SK-N-SH (cell line): ENCODE measurements at regions not wholly inside any gene's neighbourhood (a gene's known extent, or its start where the extent isn't known, plus 50 kb on each side); places are given as distances from the start of the nearest gene placed in this dataset.

ENCODE experiments used
- CTCF ChIA-PET: fragments of 300-600, 350-600 bp; formaldehyde crosslinking; extraction: SDS; loops from one replicate; lab custom pipeline; 2021; lab: Yijun Ruan, JAX
- POLR2A ChIA-PET: fragments of 350-600 bp; sonication (Branson Sonifier 250); formaldehyde crosslinking; extraction: SDS; loops from one replicate; lab custom pipeline; 2020; ENCODE audit warnings: antibody characterized with exemption, inconsistent platforms; lab: Yijun Ruan, JAX
- DNase-seq: peaks from one replicate; pipeline ENCODE4 v3.0.0; 2012
- H2AFZ ChIP-seq: fragments of 200-600 bp; sonication (generic); 2 replicates; pipeline ENCODE4 v1.8.1; 2016; ENCODE audit warnings: antibody characterized with exemption, mild to moderate bottlenecking, low read depth
- H3F3A ChIP-seq: fragments of 200-600 bp; sonication (generic); replicated peaks from 2 replicates; pipeline ENCODE3; 2016; ENCODE audit warnings: antibody characterized with exemption, mild to moderate bottlenecking; ENCODE audit not compliant: insufficient read depth
- H3K27ac ChIP-seq, 2 experiments: fragments of 200-500 bp in 1 of 2; fragments of 200-600 bp in 1 of 2; sonication (Bioruptor generic) in 1 of 2; sonication (generic), shearing (Covaris generic) in 1 of 2; 2 replicates each; pipeline versions ENCODE4 v1.5.1 to v1.6.1; 2014 to 2016; ENCODE audit warnings: low read depth in 2 of 2, inconsistent platforms in 1 of 2, low read length in 1 of 2, mild to moderate bottlenecking in 1 of 2, mixed read lengths in 1 of 2
- H3K27me3 ChIP-seq: fragments of 200-600 bp; sonication (generic), shearing (Covaris generic); 2 replicates; pipeline ENCODE4 v1.6.1; 2016; ENCODE audit warnings: mixed run types; ENCODE audit not compliant: insufficient read depth
- H3K36me3 ChIP-seq, 2 experiments: fragments of 200-500 bp in 1 of 2; fragments of 200-600 bp in 1 of 2; sonication (Bioruptor generic) in 1 of 2; sonication (generic) in 1 of 2; replicated peaks in 1 of 2; 2 replicates each; pipeline versions ENCODE3 to v1.5.1; 2014 to 2016; ENCODE audit warnings: low read length in 1 of 2, mild to moderate bottlenecking in 1 of 2; ENCODE audit not compliant: insufficient read depth in 2 of 2, control insufficient read depth in 1 of 2
- H3K4me1 ChIP-seq, 2 experiments: fragments of 200-500 bp in 1 of 2; fragments of 200-600 bp in 1 of 2; sonication (Bioruptor generic) in 1 of 2; sonication (generic), shearing (Covaris generic) in 1 of 2; 2 replicates each; pipeline versions ENCODE4 v1.5.1 to v1.6.1; 2014 to 2016; ENCODE audit warnings: low read depth in 1 of 2, low read length in 1 of 2, mixed run types in 1 of 2; ENCODE audit not compliant: insufficient read depth in 2 of 2, control insufficient read depth in 1 of 2
- H3K4me2 ChIP-seq: fragments of 200-600 bp; sonication (generic), shearing (Covaris generic); 2 replicates; pipeline ENCODE4 v1.6.1; 2017; ENCODE audit warnings: mixed run types
- H3K4me3 ChIP-seq, 2 experiments: fragments of 200-500 bp in 1 of 2; fragments of 200-600 bp in 1 of 2; sonication (Bioruptor generic) in 1 of 2; sonication (generic), shearing (Covaris generic) in 1 of 2; 2 replicates each; pipeline versions ENCODE4 v1.5.1 to v1.8.1; 2014 to 2016; ENCODE audit warnings: low read depth in 2 of 2, inconsistent platforms in 1 of 2, low read length in 1 of 2, mild to moderate bottlenecking in 1 of 2, mixed read lengths in 1 of 2, moderate library complexity in 1 of 2
- H3K79me2 ChIP-seq: fragments of 200-600 bp; sonication (generic); 2 replicates; pipeline ENCODE4 v1.8.1; 2017; ENCODE audit warnings: mild to moderate bottlenecking; ENCODE audit not compliant: insufficient read depth
- H3K9ac ChIP-seq: fragments of 200-600 bp; sonication (generic); 2 replicates; pipeline ENCODE4 v1.6.1; 2017; ENCODE audit warnings: mixed run types
- H3K9me2 ChIP-seq: fragments of 200-600 bp; sonication (generic); 2 replicates; pipeline ENCODE4 v1.6.1; 2017; ENCODE audit warnings: mixed run types
- H3K9me3 ChIP-seq: fragments of 200-600 bp; sonication (generic); 2 replicates; pipeline ENCODE4 v1.6.1; 2017; ENCODE audit warnings: mixed run types, mild to moderate bottlenecking, moderate library complexity
- H4K20me1 ChIP-seq: fragments of 200-600 bp; sonication (generic); 2 replicates; pipeline ENCODE4 v1.6.1; 2017; ENCODE audit warnings: mild to moderate bottlenecking, mixed run types; ENCODE audit not compliant: insufficient read depth
- ELF1 ChIP-seq: IDR thresholded peaks from 2 replicates; pipeline ENCODE4 v1.4.0; 2012
- EP300 ChIP-seq, 2 experiments: IDR thresholded peaks; 2 replicates each; pipeline versions ENCODE4 v1.4.0 to v1.6.1; 2012; ENCODE audit warnings: borderline replicate concordance in 1 of 2, low read depth in 1 of 2, low read length in 1 of 2
- EZH2phosphoT487 ChIP-seq: fragments of 200-600 bp; sonication (generic); IDR thresholded peaks from 2 replicates; pipeline ENCODE4 v1.6.1; 2017; ENCODE audit warnings: low read depth, mixed run types, mild to moderate bottlenecking, antibody characterized with exemption, moderate library complexity, borderline replicate concordance
- GATA2 ChIP-seq: sonication (generic); formaldehyde crosslinking; IDR thresholded peaks from 2 replicates; pipeline ENCODE4 v1.5.0; 2020; ENCODE audit warnings: mild to moderate bottlenecking, missing genetic modification reagents
- JUND ChIP-seq: IDR thresholded peaks from 2 replicates; pipeline ENCODE4 v1.4.0; 2012
- NRF1 ChIP-seq: IDR thresholded peaks from 2 replicates; pipeline ENCODE4 v1.6.1; 2012; ENCODE audit warnings: low read depth, mild to moderate bottlenecking, low read length
- PBX3 ChIP-seq: IDR thresholded peaks from 2 replicates; pipeline ENCODE4; 2012
- RAD21 ChIP-seq: IDR thresholded peaks from 2 replicates; pipeline ENCODE4 v1.6.1; 2012; ENCODE audit warnings: mild to moderate bottlenecking, low read length
- RCOR1 ChIP-seq: fragments of 150-350 bp; IDR thresholded peaks from 2 replicates; pipeline ENCODE4 v1.6.1; 2017; ENCODE audit warnings: antibody characterized with exemption, low read length
- REST ChIP-seq: IDR thresholded peaks from 2 replicates; pipeline ENCODE4 v1.6.1; 2012; ENCODE audit warnings: mild to moderate bottlenecking, low read depth, low read length, moderate library complexity
- TEAD4 ChIP-seq: IDR thresholded peaks from 2 replicates; pipeline ENCODE4 v1.4.0; 2012; ENCODE audit warnings: mild to moderate bottlenecking, borderline replicate concordance; ENCODE audit not compliant: insufficient read depth
- USF2 ChIP-seq: fragments of 150-350 bp; IDR thresholded peaks from 2 replicates; pipeline ENCODE4 v1.6.1; 2017; ENCODE audit warnings: antibody characterized with exemption, low read length, low read depth, borderline replicate concordance
- YY1 ChIP-seq: IDR thresholded peaks from 2 replicates; pipeline ENCODE4 v1.4.0; 2012; ENCODE audit warnings: low read depth, mild to moderate bottlenecking
- WGBS: methylation state at CpG from one replicate; pipeline ENCODE4 v1.1.6; 2017; ENCODE audit warnings: low lambda C conversion rate; 5-methylcytosine and 5-hydroxymethylcytosine counted together

- TF ChIP-seq REST (no peak), PBX3 (no peak), TEAD4 (no peak), NRF1 (no peak)
Measured at GRCh38 chr12:91432755-91433154, 250.1 kb upstream of the DCN start (continued).

GRCh38 chr12:91432089-91432488, 249.5 kb upstream of the DCN start:
- Histone ChIP-seq H3K9ac (no peak overlapping the region), H3F3A (no peaks in the 10 kb centered on the region), H3K36me3 (no peaks in the 10 kb centered on the region), H3K9me2 (no peaks in the 10 kb centered on the region), H3K4me3 (no peak overlapping the region), H3K4me1 (no peaks in the 10 kb centered on the region; a peak in 1 of 4 replicates), H3K4me2 (no peak overlapping the region), H3K27me3 (no peaks in the 10 kb centered on the region), H4K20me1 (no peaks in the 10 kb centered on the region), H3K79me2 (no peaks in the 10 kb centered on the region), H2AFZ (no peak overlapping the region), H3K27ac (no peak overlapping the region), H3K9me3 (no peaks in the 10 kb centered on the region)
- ChIA-PET CTCF (no interaction called here), POLR2A (no interaction called here)
- 63% methylated on average over 2 of the region's 2 CpGs for WGBS
- no peak for DNase-seq
- no peak for TF ChIP-seq EZH2phosphoT487
- TF ChIP-seq JUND, result no peak
- TF ChIP-seq NRF1, result no peak
- TF ChIP-seq GATA2 (CRISPR knock-in tag), result no peak
- TF ChIP-seq RAD21, result no peak
- TF ChIP-seq RCOR1, result no peak
- TF ChIP-seq ELF1, result no peak
- no peak for TF ChIP-seq USF2
- no peak for TF ChIP-seq YY1
- no peak for TF ChIP-seq PBX3
- no peak for TF ChIP-seq EP300 (IDR thresholded peaks at IDR 0.05; ENCODE audit: borderline replicate concordance in 1 of 2, low read depth in 1 of 2, low read length in 1 of 2)
